SK-N-SH (cell line): ENCODE measurements at regions not wholly inside any gene's neighbourhood (a gene's known extent, or its start where the extent isn't known, plus 50 kb on each side); places are given as distances from the start of the nearest gene placed in this dataset.

Source experiments
- CTCF ChIA-PET: fragments of 300-600, 350-600 bp; formaldehyde crosslinking; extraction: SDS; loops from one replicate; lab custom pipeline; 2021; lab: Yijun Ruan, JAX
- POLR2A ChIA-PET: fragments of 350-600 bp; sonication (Branson Sonifier 250); formaldehyde crosslinking; extraction: SDS; loops from one replicate; lab custom pipeline; 2020; ENCODE audit warnings: antibody characterized with exemption, inconsistent platforms; lab: Yijun Ruan, JAX
- DNase-seq: peaks from one replicate; pipeline ENCODE4 v3.0.0; 2012
- H2AFZ ChIP-seq: fragments of 200-600 bp; sonication (generic); 2 replicates; pipeline ENCODE4 v1.8.1; 2016; ENCODE audit warnings: antibody characterized with exemption, mild to moderate bottlenecking, low read depth
- H3F3A ChIP-seq: fragments of 200-600 bp; sonication (generic); replicated peaks from 2 replicates; pipeline ENCODE3; 2016; ENCODE audit warnings: antibody characterized with exemption, mild to moderate bottlenecking; ENCODE audit not compliant: insufficient read depth
- H3K27ac ChIP-seq, 2 experiments: fragments of 200-500 bp in 1 of 2; fragments of 200-600 bp in 1 of 2; sonication (Bioruptor generic) in 1 of 2; sonication (generic), shearing (Covaris generic) in 1 of 2; 2 replicates each; pipeline versions ENCODE4 v1.5.1 to v1.6.1; 2014 to 2016; ENCODE audit warnings: low read depth in 2 of 2, inconsistent platforms in 1 of 2, low read length in 1 of 2, mild to moderate bottlenecking in 1 of 2, mixed read lengths in 1 of 2
- H3K27me3 ChIP-seq: fragments of 200-600 bp; sonication (generic), shearing (Covaris generic); 2 replicates; pipeline ENCODE4 v1.6.1; 2016; ENCODE audit warnings: mixed run types; ENCODE audit not compliant: insufficient read depth
- H3K36me3 ChIP-seq, 2 experiments: fragments of 200-500 bp in 1 of 2; fragments of 200-600 bp in 1 of 2; sonication (Bioruptor generic) in 1 of 2; sonication (generic) in 1 of 2; replicated peaks in 1 of 2; 2 replicates each; pipeline versions ENCODE3 to v1.5.1; 2014 to 2016; ENCODE audit warnings: low read length in 1 of 2, mild to moderate bottlenecking in 1 of 2; ENCODE audit not compliant: insufficient read depth in 2 of 2, control insufficient read depth in 1 of 2
- H3K4me1 ChIP-seq, 2 experiments: fragments of 200-500 bp in 1 of 2; fragments of 200-600 bp in 1 of 2; sonication (Bioruptor generic) in 1 of 2; sonication (generic), shearing (Covaris generic) in 1 of 2; 2 replicates each; pipeline versions ENCODE4 v1.5.1 to v1.6.1; 2014 to 2016; ENCODE audit warnings: low read depth in 1 of 2, low read length in 1 of 2, mixed run types in 1 of 2; ENCODE audit not compliant: insufficient read depth in 2 of 2, control insufficient read depth in 1 of 2
- H3K4me2 ChIP-seq: fragments of 200-600 bp; sonication (generic), shearing (Covaris generic); 2 replicates; pipeline ENCODE4 v1.6.1; 2017; ENCODE audit warnings: mixed run types
- H3K4me3 ChIP-seq, 2 experiments: fragments of 200-500 bp in 1 of 2; fragments of 200-600 bp in 1 of 2; sonication (Bioruptor generic) in 1 of 2; sonication (generic), shearing (Covaris generic) in 1 of 2; 2 replicates each; pipeline versions ENCODE4 v1.5.1 to v1.8.1; 2014 to 2016; ENCODE audit warnings: low read depth in 2 of 2, inconsistent platforms in 1 of 2, low read length in 1 of 2, mild to moderate bottlenecking in 1 of 2, mixed read lengths in 1 of 2, moderate library complexity in 1 of 2
- H3K79me2 ChIP-seq: fragments of 200-600 bp; sonication (generic); 2 replicates; pipeline ENCODE4 v1.8.1; 2017; ENCODE audit warnings: mild to moderate bottlenecking; ENCODE audit not compliant: insufficient read depth
- H3K9ac ChIP-seq: fragments of 200-600 bp; sonication (generic); 2 replicates; pipeline ENCODE4 v1.6.1; 2017; ENCODE audit warnings: mixed run types
- H3K9me2 ChIP-seq: fragments of 200-600 bp; sonication (generic); 2 replicates; pipeline ENCODE4 v1.6.1; 2017; ENCODE audit warnings: mixed run types
- H3K9me3 ChIP-seq: fragments of 200-600 bp; sonication (generic); 2 replicates; pipeline ENCODE4 v1.6.1; 2017; ENCODE audit warnings: mixed run types, mild to moderate bottlenecking, moderate library complexity
- H4K20me1 ChIP-seq: fragments of 200-600 bp; sonication (generic); 2 replicates; pipeline ENCODE4 v1.6.1; 2017; ENCODE audit warnings: mild to moderate bottlenecking, mixed run types; ENCODE audit not compliant: insufficient read depth
- ELF1 ChIP-seq: IDR thresholded peaks from 2 replicates; pipeline ENCODE4 v1.4.0; 2012
- EP300 ChIP-seq, 2 experiments: IDR thresholded peaks; 2 replicates each; pipeline versions ENCODE4 v1.4.0 to v1.6.1; 2012; ENCODE audit warnings: borderline replicate concordance in 1 of 2, low read depth in 1 of 2, low read length in 1 of 2
- FOSL2 ChIP-seq: IDR thresholded peaks from 2 replicates; pipeline ENCODE4 v1.4.0; 2012; ENCODE audit warnings: low read depth, mild to moderate bottlenecking, moderate library complexity, borderline replicate concordance
- GATA2 ChIP-seq: sonication (generic); formaldehyde crosslinking; IDR thresholded peaks from 2 replicates; pipeline ENCODE4 v1.5.0; 2020; ENCODE audit warnings: mild to moderate bottlenecking, missing genetic modification reagents
- JUND ChIP-seq: IDR thresholded peaks from 2 replicates; pipeline ENCODE4 v1.4.0; 2012
- PBX3 ChIP-seq: IDR thresholded peaks from 2 replicates; pipeline ENCODE4; 2012
- RAD21 ChIP-seq: IDR thresholded peaks from 2 replicates; pipeline ENCODE4 v1.6.1; 2012; ENCODE audit warnings: mild to moderate bottlenecking, low read length
- RCOR1 ChIP-seq: fragments of 150-350 bp; IDR thresholded peaks from 2 replicates; pipeline ENCODE4 v1.6.1; 2017; ENCODE audit warnings: antibody characterized with exemption, low read length
- RFX5 ChIP-seq: IDR thresholded peaks from 2 replicates; pipeline ENCODE4 v1.6.1; 2012; ENCODE audit warnings: mild to moderate bottlenecking, improper control_type of control experiment, low read length
- RXRA ChIP-seq: IDR thresholded peaks from 2 replicates; pipeline ENCODE4 v1.4.0; 2012; ENCODE audit warnings: low read depth, mild to moderate bottlenecking, borderline replicate concordance
- SIN3A ChIP-seq: IDR thresholded peaks from 2 replicates; pipeline ENCODE4 v1.6.1; 2012; ENCODE audit warnings: low read depth, mild to moderate bottlenecking, low read length, moderate library complexity, borderline replicate concordance
- TAF1 ChIP-seq: IDR thresholded peaks from 2 replicates; pipeline ENCODE4 v1.6.1; 2012; ENCODE audit warnings: low read depth, mild to moderate bottlenecking, low read length, moderate library complexity, borderline replicate concordance
- TCF12 ChIP-seq: IDR thresholded peaks from 2 replicates; pipeline ENCODE4 v1.4.0; 2012
- TEAD4 ChIP-seq: IDR thresholded peaks from 2 replicates; pipeline ENCODE4 v1.4.0; 2012; ENCODE audit warnings: mild to moderate bottlenecking, borderline replicate concordance; ENCODE audit not compliant: insufficient read depth
- USF1 ChIP-seq: IDR thresholded peaks from 2 replicates; pipeline ENCODE4 v1.4.0; 2012; ENCODE audit warnings: low read depth, borderline replicate concordance
- YY1 ChIP-seq: IDR thresholded peaks from 2 replicates; pipeline ENCODE4 v1.4.0; 2012; ENCODE audit warnings: low read depth, mild to moderate bottlenecking
- WGBS: methylation state at CpG from one replicate; pipeline ENCODE4 v1.1.6; 2017; ENCODE audit warnings: low lambda C conversion rate; 5-methylcytosine and 5-hydroxymethylcytosine counted together
- TF ChIP-seq, protein P1 (sequence below): fragments of 150-350 bp; IDR thresholded peaks from 2 replicates; pipeline ENCODE4 v1.6.1; 2016; ENCODE audit warnings: mild to moderate bottlenecking, low read depth, low read length
- TF ChIP-seq, protein P2 (sequence below): fragments of 200-600 bp; sonication (generic); IDR thresholded peaks from 2 replicates; pipeline ENCODE4 v1.6.1; 2017; ENCODE audit warnings: antibody characterized with exemption, mild to moderate bottlenecking, moderate library complexity

DNA sequence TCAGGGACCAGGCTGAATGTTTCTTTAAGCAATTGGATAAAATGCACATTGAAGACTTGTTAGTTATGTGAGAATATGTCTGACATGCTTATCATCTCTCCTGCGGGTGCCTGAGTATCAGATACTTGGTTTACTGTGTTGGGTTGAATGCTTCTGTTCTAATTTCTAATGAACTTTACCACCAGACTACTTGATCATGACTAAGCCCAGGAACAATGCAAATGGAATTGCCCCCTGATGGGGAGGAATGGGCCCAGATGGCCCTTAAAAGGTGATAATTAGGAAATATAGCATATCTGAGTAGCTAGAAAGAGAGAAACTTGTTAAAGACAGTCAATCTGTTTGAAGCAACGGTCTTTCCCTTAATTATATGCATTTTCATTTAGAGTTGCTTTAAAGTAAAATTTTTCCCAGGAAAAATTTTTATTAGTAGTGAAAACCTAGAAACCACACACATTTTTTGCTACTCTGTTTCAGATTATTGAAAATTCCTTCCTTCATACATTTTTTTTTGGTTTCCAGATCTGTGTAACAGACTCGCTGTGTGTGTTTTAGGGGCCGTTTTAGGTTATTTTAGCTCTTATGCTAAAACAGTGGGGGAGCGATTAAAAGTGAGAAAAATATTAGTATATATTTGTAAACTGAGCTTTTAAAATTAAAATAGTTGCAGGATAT lies 186.6 kb downstream of the TM9SF2 start:
- no peaks in the 10 kb centered on the region for H3K9me2 ChIP-seq
- H2AFZ ChIP-seq: no peak overlapping the region
- H4K20me1 ChIP-seq: no peaks in the 10 kb centered on the region
- no peak for DNase-seq
- no peak for TF ChIP-seq RAD21
- TF ChIP-seq TAF1: no peak
- no peak for TF ChIP-seq RXRA
- TF ChIP-seq YY1: no peak
- TF ChIP-seq FOSL2: 0 out of 2 replicates have a peak, but pooled peaks have one; percentile 28
- TF ChIP-seq, protein P1, sequence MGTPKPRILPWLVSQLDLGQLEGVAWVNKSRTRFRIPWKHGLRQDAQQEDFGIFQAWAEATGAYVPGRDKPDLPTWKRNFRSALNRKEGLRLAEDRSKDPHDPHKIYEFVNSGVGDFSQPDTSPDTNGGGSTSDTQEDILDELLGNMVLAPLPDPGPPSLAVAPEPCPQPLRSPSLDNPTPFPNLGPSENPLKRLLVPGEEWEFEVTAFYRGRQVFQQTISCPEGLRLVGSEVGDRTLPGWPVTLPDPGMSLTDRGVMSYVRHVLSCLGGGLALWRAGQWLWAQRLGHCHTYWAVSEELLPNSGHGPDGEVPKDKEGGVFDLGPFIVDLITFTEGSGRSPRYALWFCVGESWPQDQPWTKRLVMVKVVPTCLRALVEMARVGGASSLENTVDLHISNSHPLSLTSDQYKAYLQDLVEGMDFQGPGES: no peak
- peak; percentile 24; the same call in 1 of the 2 replicates for TF ChIP-seq JUND
- peak; percentile 17; the same call in 1 of the 2 replicates for TF ChIP-seq PBX3
- no peak for TF ChIP-seq ELF1
- TF ChIP-seq EP300 (IDR thresholded peaks at IDR 0.05; ENCODE audit: borderline replicate concordance in 1 of 2, low read depth in 1 of 2, low read length in 1 of 2): peak; percentile 18 to 23; a peak in 2 of 4 replicates
- peak; percentile 62 for TF ChIP-seq TCF12
- H3K9me3 ChIP-seq: no peaks in the 10 kb centered on the region
- ChIA-PET POLR2A (no interaction called here), CTCF (interaction anchor here (0.9 to 1.1 kb wide), 2 partner anchors 32 to 228 kb away, joined by 3 read pairs; no protein-coding TSS in a partner anchor)
- 64% methylated on average over 5 of the region's 5 CpGs for WGBS
- H3K27me3 ChIP-seq: no peaks in the 10 kb centered on the region
- H3K4me3 ChIP-seq: no peak overlapping the region; a peak in 1 of 4 replicates
- no peak overlapping the region for H3K9ac ChIP-seq
- H3K27ac ChIP-seq: peak overlapping the region; percentile 48 to 80; a peak in 3 of 4 replicates
- no peaks in the 10 kb centered on the region for H3K36me3 ChIP-seq
- peaks cover 22 to 24% of the 10 kb centered on the region in 2 experiments; a peak in 3 of 4 replicates for H3K4me1 ChIP-seq
- H3F3A ChIP-seq: no peaks in the 10 kb centered on the region
- peak overlapping the region; percentile 26; the same call in 1 of the 2 replicates for H3K4me2 ChIP-seq
- H3K79me2 ChIP-seq: no peaks in the 10 kb centered on the region

GRCh38 chr13:99686944-99687411 lies 185.7 kb downstream of the TM9SF2 start:
- Histone ChIP-seq H2AFZ (no peak overlapping the region), H3K27me3 (no peaks in the 10 kb centered on the region), H3K9me3 (no peaks in the 10 kb centered on the region), H3K9ac (no peak overlapping the region), H3K4me2 (no peak overlapping the region), H3K27ac (peak overlapping the region; percentile 48 to 80; a peak in 3 of 4 replicates), H3F3A (no peaks in the 10 kb centered on the region), H3K9me2 (no peaks in the 10 kb centered on the region), H3K4me3 (no peak overlapping the region), H4K20me1 (no peaks in the 10 kb centered on the region), H3K36me3 (no peaks in the 10 kb centered on the region), H3K4me1 (peaks cover 22 to 24% of the 10 kb centered on the region in 2 experiments; a peak in 3 of 4 replicates), H3K79me2 (no peaks in the 10 kb centered on the region)
- TF ChIP-seq FOSL2: no peak
- no peak for TF ChIP-seq TAF1
- TF ChIP-seq RAD21: no peak
- no peak for TF ChIP-seq SIN3A
- no peak for TF ChIP-seq YY1
- no peak for TF ChIP-seq TEAD4
- TF ChIP-seq GATA2 (CRISPR knock-in tag): no peak
- no peak for TF ChIP-seq RFX5
- TF ChIP-seq RCOR1: no peak
- TF ChIP-seq, protein P2, sequence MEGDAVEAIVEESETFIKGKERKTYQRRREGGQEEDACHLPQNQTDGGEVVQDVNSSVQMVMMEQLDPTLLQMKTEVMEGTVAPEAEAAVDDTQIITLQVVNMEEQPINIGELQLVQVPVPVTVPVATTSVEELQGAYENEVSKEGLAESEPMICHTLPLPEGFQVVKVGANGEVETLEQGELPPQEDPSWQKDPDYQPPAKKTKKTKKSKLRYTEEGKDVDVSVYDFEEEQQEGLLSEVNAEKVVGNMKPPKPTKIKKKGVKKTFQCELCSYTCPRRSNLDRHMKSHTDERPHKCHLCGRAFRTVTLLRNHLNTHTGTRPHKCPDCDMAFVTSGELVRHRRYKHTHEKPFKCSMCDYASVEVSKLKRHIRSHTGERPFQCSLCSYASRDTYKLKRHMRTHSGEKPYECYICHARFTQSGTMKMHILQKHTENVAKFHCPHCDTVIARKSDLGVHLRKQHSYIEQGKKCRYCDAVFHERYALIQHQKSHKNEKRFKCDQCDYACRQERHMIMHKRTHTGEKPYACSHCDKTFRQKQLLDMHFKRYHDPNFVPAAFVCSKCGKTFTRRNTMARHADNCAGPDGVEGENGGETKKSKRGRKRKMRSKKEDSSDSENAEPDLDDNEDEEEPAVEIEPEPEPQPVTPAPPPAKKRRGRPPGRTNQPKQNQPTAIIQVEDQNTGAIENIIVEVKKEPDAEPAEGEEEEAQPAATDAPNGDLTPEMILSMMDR: no peak
- no peak for TF ChIP-seq TCF12
- no peak for TF ChIP-seq USF1
- DNase-seq: no peak
- CTCF ChIA-PET: interaction anchor here (0.7 to 1.1 kb wide), 3 partner anchors 10 to 31 kb away, joined by 3 to 4 read pairs (median 3); no protein-coding TSS in a partner anchor
- POLR2A ChIA-PET: no interaction called here
- WGBS: 86% methylated on average over 6 of the region's 6 CpGs
